Fibroblast of lung (primary cell): ENCODE measurements at regions not wholly inside any gene's neighbourhood (a gene's known extent, or its start where the extent isn't known, plus 50 kb on each side); places are given as distances from the start of the nearest gene placed in this dataset.

ENCODE experiments used
- DNase-seq, 2 donors: peaks; one replicate each; pipeline versions ENCODE4 v3.0.0 to v3.0.0-alpha.2; 2010; ENCODE audit warnings: low read depth in 2 of 2
- H2AFZ ChIP-seq: 2 replicates; pipeline ENCODE4 v1.5.1; 2012; ENCODE audit warnings: low read length, control low read depth, inconsistent platforms
- H3K27ac ChIP-seq: 2 replicates; pipeline ENCODE4 v1.5.1; 2011; ENCODE audit warnings: low read length, control low read depth; ENCODE audit not compliant: insufficient read depth
- H3K27me3 ChIP-seq: 2 replicates; pipeline ENCODE4 v1.5.1; 2011; ENCODE audit warnings: mild to moderate bottlenecking, low read length; ENCODE audit not compliant: control insufficient read depth, insufficient read depth
- H3K36me3 ChIP-seq: 2 replicates; pipeline ENCODE4 v1.5.1; 2011; ENCODE audit warnings: low read length; ENCODE audit not compliant: control insufficient read depth, insufficient read depth
- H3K4me1 ChIP-seq: 2 replicates; pipeline ENCODE4 v1.5.1; 2011; ENCODE audit warnings: low read length; ENCODE audit not compliant: control insufficient read depth, insufficient read depth; ENCODE audit errors: extremely low read depth
- H3K4me2 ChIP-seq: 2 replicates; pipeline ENCODE4 v1.5.1; 2011; ENCODE audit warnings: low read length, control low read depth; ENCODE audit not compliant: insufficient read depth; ENCODE audit errors: extremely low read depth
- H3K4me3 ChIP-seq, 4 experiments: fragments of 200-600 bp in 1 of 4; sonication (generic) in 1 of 4; replicated peaks in 1 of 4; 2 replicates each; pipeline ENCODE4 v1.5.1; 2011 to 2016; ENCODE audit warnings: low read length in 4 of 4, low read depth in 3 of 4, mild to moderate bottlenecking in 3 of 4, control low read depth in 2 of 4, inconsistent platforms in 1 of 4, mixed read lengths in 1 of 4; ENCODE audit not compliant: insufficient read depth in 1 of 4; ENCODE audit errors: control extremely low read depth in 1 of 4
- H3K79me2 ChIP-seq: 2 replicates; pipeline ENCODE4 v1.5.1; 2012; ENCODE audit warnings: mild to moderate bottlenecking, low read length, inconsistent platforms; ENCODE audit not compliant: control insufficient read depth, insufficient read depth
- H3K9ac ChIP-seq: 2 replicates; pipeline ENCODE4 v1.5.1; 2011; ENCODE audit warnings: mild to moderate bottlenecking, low read length, control low read depth; ENCODE audit not compliant: insufficient read depth
- H3K9me3 ChIP-seq: 2 replicates; pipeline ENCODE4 v1.5.1; 2012; ENCODE audit warnings: low read depth, low read length; ENCODE audit not compliant: control insufficient read depth, insufficient read depth
- H4K20me1 ChIP-seq: 2 replicates; pipeline ENCODE4 v1.5.1; 2011; ENCODE audit warnings: low read length; ENCODE audit not compliant: control insufficient read depth, insufficient read depth; ENCODE audit errors: extremely low read depth
- CTCF ChIP-seq, 2 donors: IDR thresholded peaks in 1 of 2; conservative IDR thresholded peaks in 1 of 2; 1 replicate in 1 of 2; 2 replicates in 1 of 2; pipeline ENCODE4 v1.5.1; 2011 to 2012; ENCODE audit warnings: low read length in 2 of 2, control low read depth in 1 of 2, inconsistent platforms in 1 of 2, low read depth in 1 of 2, mild to moderate bottlenecking in 1 of 2
- EZH2 ChIP-seq: IDR thresholded peaks from 2 replicates; pipeline ENCODE4 v1.5.1; 2012; ENCODE audit warnings: low read length, control low read depth, mild to moderate bottlenecking; ENCODE audit errors: missing control alignments

GRCh38 chr16:50964491-50964890 lies 186.6 kb downstream of the SALL1 start:
- TF ChIP-seq CTCF (conservative IDR thresholded peaks at IDR 0.05 in 1 of 2, IDR thresholded peaks at IDR 0.05 in 1 of 2; ENCODE audit: low read depth in 1 of 2, low read length in 2 of 2) = no peak
- TF ChIP-seq EZH2 = no peak
- no peak overlapping the region for H3K4me2 ChIP-seq

GRCh38 chr16:50961952-50962351 lies 189.1 kb downstream of the SALL1 start:
- Histone ChIP-seq H3K27ac (no peak overlapping the region), H4K20me1 (no peaks in the 10 kb centered on the region), H3K4me2 (no peak overlapping the region), H3K27me3 (no peaks in the 10 kb centered on the region), H3K4me3 (no peak overlapping the region), H3K4me1 (no peaks in the 10 kb centered on the region), H3K36me3 (no peaks in the 10 kb centered on the region), H3K79me2 (no peaks in the 10 kb centered on the region), H2AFZ (no peak overlapping the region), H3K9me3 (no peaks in the 10 kb centered on the region), H3K9ac (no peak overlapping the region)
- DNase-seq = no peak
- TF ChIP-seq CTCF (conservative IDR thresholded peaks at IDR 0.05 in 1 of 2, IDR thresholded peaks at IDR 0.05 in 1 of 2; ENCODE audit: low read depth in 1 of 2, low read length in 2 of 2) (no peak), EZH2 (no peak)

More at GRCh38 chr16:50964491-50964890, 186.6 kb downstream of the SALL1 start:
- Histone ChIP-seq H3K79me2 (no peaks in the 10 kb centered on the region), H3K9ac (no peak overlapping the region), H4K20me1 (no peaks in the 10 kb centered on the region), H3K27ac (no peak overlapping the region), H3K4me3 (no peak overlapping the region), H3K36me3 (no peaks in the 10 kb centered on the region), H2AFZ (no peak overlapping the region), H3K27me3 (no peaks in the 10 kb centered on the region), H3K4me1 (no peaks in the 10 kb centered on the region), H3K9me3 (no peaks in the 10 kb centered on the region)
- DNase-seq = no peak

GRCh38 chr16:50960517-50961202 lies 190.4 kb downstream of the SALL1 start:
- Histone ChIP-seq H3K4me1 (no peaks in the 10 kb centered on the region), H3K4me3 (no peak overlapping the region), H2AFZ (no peak overlapping the region), H3K36me3 (no peaks in the 10 kb centered on the region), H3K9me3 (no peaks in the 10 kb centered on the region), H4K20me1 (no peaks in the 10 kb centered on the region), H3K79me2 (no peaks in the 10 kb centered on the region), H3K9ac (no peak overlapping the region), H3K27ac (no peak overlapping the region), H3K27me3 (no peaks in the 10 kb centered on the region), H3K4me2 (no peak overlapping the region)
- no peak for TF ChIP-seq EZH2
- TF ChIP-seq CTCF (conservative IDR thresholded peaks at IDR 0.05 in 1 of 2, IDR thresholded peaks at IDR 0.05 in 1 of 2; ENCODE audit: low read depth in 1 of 2, low read length in 2 of 2) = no peak
- DNase-seq = no peak
